HPDE6-E6E7 (cell line): ENCODE measurements at regions not wholly inside any gene's neighbourhood (a gene's known extent, or its start where the extent isn't known, plus 50 kb on each side); places are given as distances from the start of the nearest gene placed in this dataset.
A peak's percentile ranks its signal among the peaks of the same experiment; 100 is the strongest.
"Not testable (repeated sequence)": the region's sequence is repeated elsewhere in the genome, so short reads cannot be mapped to it uniquely, and the experiment has no call there.

Source experiments
- DNase-seq: peaks from one replicate; pipeline ENCODE4 v3.0.0; 2011; ENCODE audit warnings: missing footprints; ENCODE audit errors: extremely low spot score

DNA sequence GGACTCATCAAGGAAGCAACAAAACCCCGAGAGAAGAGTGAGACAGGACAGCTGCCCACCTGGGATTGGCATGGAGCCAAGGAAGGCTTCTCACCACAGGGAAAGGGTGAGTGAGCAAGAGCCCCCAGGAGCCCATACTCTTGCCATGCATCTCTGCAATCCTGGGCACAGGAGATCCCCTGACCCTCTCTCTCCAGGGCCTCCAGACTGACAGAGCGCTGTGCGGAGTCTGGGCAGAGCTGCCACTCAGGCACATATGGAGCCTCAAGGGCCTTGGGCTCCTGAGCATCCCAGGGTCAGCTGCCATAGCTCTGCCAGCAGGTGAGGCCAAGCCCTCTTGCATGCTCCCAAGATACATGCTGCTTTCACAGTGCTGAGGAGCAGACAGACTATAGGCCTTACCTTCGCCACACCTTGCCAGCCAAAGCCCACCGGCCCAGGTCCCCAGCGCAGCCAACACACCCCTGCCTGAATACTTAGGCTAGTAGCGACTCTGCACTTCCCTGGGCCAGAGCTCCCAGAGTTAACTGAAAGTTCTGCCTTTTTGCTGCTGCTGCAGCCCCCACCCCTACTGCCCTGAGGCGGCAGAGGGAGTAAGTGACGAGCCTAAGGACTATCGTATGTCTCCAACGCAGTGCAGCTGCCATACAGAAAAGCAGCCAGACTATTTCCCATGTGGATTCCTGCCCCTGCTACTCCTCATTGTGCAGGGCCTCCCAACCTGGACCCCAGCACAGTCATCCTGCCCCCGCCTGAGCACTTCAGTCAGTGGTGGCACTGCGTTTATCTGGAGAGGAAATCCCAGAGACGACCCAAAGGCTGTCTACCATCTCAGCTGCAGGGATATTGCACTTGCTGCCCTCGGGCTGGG, 251.6 kb downstream of the SPATA31A6 start:
- not testable (repeated sequence) for DNase-seq

- DNase-seq: not testable (repeated sequence)
Observed at GRCh38 chr9:42435715-42436342, 252.4 kb downstream of the SPATA31A6 start.

DNA sequence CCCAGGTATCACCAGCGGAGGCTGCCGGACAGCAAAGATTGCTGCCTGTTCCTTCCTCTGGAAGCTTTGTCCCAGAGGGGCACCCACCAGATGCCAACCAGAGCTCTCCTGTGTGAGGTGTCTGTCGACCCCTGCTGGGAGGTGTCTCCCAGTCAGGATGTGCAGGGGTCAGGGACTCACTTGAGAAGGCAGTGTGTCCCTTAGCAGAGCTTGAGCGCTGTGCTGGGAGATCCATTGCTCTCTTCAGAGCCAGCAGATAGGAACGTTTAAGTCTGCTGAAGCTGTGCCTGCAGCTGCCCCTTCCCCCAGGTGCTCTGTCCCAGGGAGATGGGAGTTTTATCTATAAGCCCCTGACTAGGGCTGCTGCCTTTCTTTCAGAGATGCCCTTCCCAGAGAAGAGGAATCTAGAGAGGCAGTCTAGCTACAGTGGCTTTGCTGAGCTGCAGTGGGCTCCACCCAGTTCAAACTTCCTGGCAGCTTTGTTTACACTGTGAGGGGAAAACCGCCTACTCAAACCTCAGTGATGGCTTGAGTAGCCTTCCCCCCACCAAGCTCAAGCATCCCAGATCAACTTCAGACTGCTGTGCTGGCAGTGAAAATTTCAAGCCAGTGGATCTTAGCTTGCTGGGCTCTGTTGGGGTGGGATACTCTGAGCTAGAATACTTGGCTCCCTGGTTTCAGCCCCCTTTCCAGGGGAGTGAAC, 253.7 kb downstream of the SPATA31A6 start:
- not testable (repeated sequence) for DNase-seq

- DNase-seq: not testable (repeated sequence)
Observed at GRCh38 chr9:42442680-42443079, 259.2 kb downstream of the SPATA31A6 start.

DNA sequence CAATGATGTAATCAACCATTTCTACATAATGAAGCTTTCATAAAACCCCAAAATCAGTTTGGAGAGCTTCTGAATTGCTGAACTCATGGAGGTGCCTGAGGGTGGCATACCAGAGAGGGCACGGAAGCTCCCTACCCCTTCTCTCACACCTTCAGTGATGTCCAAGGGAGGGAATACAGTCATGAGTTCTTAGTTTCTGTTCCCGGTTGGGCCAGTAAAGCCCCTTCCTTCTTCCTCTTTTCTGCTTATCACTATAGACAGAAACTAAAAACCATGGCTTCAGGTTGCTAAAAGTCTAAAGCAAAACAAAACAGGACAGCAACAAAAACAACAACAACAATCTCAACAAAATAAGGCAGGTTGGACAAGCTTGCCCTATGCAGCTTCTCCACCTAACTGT, 260.0 kb downstream of the SPATA31A6 start:
- DNase-seq: not testable (repeated sequence)

- DNase-seq: not testable (repeated sequence)
Observed at GRCh38 chr9:42461436-42461835, 278.0 kb downstream of the SPATA31A6 start.

GRCh38 chr9:42461863-42462262, 278.4 kb downstream of the SPATA31A6 start:
- DNase-seq: not testable (repeated sequence)

DNA sequence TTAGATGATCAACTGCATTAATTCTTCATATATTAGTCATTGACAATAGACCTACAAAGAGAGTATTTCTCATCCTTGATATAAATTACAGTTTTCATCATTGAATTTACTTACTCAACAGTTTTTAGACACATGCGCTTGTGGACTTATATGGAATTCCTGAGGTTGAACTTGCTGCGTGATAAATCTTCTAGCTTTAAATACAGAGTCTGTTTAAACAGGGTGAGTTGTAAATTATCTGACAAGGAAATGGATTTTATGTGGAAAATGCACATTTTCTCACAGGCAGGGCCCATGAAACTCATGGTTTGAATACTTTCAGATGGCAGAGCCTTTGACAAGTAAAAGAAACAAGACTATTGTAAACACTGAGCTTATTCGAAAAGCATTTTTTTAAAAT, 280.5 kb downstream of the SPATA31A6 start:
- not testable (repeated sequence) for DNase-seq

- peak; percentile 10 for DNase-seq
Observed at GRCh38 chr9:42470577-42470976, 287.1 kb downstream of the SPATA31A6 start.

DNA sequence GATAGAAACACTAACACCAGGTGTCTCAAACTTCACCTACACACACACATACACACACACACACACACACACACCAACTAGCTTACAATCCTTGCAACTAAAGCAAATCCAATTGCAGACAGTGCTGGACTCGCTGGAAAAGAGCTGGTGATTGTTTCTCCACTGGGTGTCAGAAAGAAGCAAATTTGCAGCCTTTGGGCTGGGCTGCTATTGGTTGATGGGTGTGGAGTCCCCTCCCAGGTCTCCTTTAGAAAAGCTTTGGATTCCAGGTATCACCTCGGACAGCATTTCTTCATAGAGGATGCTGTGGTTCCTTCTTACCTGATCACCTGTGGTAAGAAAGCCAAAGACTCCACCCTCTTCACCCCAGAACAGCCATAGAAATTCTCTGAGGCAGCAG, 307.5 kb downstream of the SPATA31A6 start:
- DNase-seq: not testable (repeated sequence)

GRCh38 chr9:42502620-42503264, 319.3 kb downstream of the SPATA31A6 start:
- not testable (repeated sequence) for DNase-seq

DNA sequence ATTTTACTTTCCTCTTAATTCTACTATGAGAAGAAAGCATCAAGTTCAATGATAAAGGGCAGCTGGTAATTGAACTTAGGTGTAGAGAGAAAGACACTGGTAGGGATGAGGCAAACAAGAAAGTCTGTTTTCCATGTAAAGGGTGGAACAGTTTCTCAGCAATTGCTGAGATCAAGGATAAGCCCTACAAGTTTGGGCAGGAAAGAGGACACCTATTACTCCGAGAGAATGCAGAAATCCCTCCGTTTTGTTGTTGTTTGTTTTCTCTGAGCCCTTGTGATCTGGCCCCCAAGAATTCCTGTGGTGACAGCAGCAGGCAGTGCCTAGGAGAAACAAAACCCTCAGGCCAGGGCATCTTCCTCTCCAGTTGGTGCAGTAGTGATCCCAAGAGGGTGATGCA, 324.7 kb downstream of the SPATA31A6 start:
- not testable (repeated sequence) for DNase-seq

DNA sequence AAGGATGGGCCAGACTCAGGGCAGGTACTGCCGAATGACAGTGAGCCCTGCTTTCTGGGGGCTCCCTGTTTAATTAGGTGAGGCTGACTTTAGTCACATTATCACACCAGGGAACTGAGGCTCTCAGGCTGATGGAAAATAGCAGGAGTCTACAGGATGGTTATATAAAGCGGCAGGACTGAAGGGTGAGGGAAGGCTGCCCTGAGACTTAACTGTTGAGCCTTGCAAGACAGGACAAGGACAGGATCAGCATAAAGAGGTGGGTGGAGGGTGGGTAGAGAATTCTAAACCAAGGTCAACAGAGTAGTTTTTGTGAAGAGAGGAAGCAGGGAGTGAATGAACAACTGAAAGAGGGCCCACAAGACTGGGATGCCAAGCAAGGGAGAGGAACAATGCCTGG, 330.1 kb downstream of the SPATA31A6 start:
- not testable (repeated sequence) for DNase-seq

GRCh38 chr9:42534325-42534983, 351.0 kb downstream of the SPATA31A6 start:
- not testable (repeated sequence) for DNase-seq

GRCh38 chr9:42534984-42535325, 351.5 kb downstream of the SPATA31A6 start:
- DNase-seq: not testable (repeated sequence)

DNA sequence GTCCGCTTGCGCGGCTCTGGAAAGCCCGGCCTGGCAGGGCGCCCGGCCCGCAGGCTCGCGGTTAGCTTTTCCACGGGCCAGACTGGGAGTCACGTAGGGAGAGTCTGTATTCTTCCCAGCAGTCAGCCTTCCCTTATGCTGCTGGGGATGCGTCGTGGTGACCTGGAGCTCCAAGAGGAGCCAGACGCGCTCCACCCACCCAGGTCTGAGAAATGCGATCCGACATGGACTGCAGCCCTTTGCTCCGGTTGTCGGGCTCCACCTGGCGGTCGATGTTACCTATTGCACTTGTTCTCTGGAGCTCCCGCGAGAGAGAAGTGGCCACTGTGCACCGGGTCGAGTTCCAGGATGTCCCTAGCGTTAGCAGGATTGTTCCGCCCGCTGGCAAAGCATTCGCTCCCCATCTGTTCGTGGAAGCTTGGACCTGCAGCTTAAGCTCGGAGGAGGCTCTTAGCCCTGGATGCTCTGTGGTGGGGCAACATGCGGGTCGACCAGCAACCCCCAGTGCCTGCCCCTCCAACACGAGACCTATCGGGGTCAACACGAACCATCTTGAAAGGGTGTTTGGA, 367.4 kb downstream of the SPATA31A6 start:
- not testable (repeated sequence) for DNase-seq

DNA sequence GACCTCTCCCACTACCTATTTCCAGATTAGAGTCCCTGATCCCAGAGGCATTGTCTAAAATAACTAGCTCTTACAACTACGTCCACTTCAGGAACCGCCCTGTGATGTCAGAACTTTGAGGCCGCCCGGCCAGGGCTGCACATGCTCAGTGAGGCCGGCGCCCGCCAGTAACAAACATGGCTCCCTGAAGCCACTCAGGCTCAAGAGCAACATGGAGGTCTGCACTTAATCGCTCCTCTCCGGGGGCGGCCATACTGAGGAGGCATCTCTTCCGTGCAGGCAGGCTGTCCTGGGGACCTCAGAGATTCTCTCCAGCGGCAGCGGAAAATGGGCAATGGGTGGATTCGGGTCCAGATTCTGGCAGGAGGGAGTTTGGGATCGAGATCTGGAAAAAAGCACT, 385.1 kb downstream of the SPATA31A6 start:
- not testable (repeated sequence) for DNase-seq

GRCh38 chr9:42568942-42569556, 385.6 kb downstream of the SPATA31A6 start:
- not testable (repeated sequence) for DNase-seq

DNA sequence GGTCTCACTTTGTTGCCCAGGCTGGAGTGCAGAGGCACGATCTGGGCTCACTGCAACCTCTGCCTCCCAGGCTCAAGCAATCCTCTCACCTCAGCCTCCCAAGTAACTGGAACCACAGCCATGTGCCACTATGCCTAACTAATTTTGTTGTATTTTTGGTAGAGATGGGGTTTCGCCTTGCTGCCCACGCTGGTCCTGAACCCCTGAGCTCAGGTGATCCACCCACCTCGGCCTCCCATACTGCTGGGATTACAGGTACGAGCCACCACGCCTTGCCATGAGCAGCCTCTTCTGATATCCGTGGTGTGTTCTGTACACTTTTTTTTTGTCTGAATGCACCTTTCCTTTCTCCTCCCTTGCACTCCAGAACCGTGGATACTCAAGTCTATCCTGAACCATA, 394.4 kb downstream of the SPATA31A6 start:
- DNase-seq: not testable (repeated sequence)
